ENCODE measurements at regions not wholly inside any gene's neighbourhood (a gene's known extent, or its start where the extent isn't known, plus 50 kb on each side); places are given as distances from the start of the nearest gene placed in this dataset.

GRCh38 chr7:115693779-115694178 lies 336.8 kb downstream of the TFEC start:
- TF ChIP-seq CTCF (IDR thresholded peaks at IDR 0.05) (no peak), POLR2A (IDR thresholded peaks at IDR 0.05) (no peak)
